Vagina (tissue), 2 donors: ENCODE measurements at regions not wholly inside any gene's neighbourhood (a gene's known extent, or its start where the extent isn't known, plus 50 kb on each side); places are given as distances from the start of the nearest gene placed in this dataset.

ENCODE experiments used
- CTCF ChIP-seq, 3 experiments: fragments of 450-650 bp in 2 of 3; fragments of 200-600 bp in 1 of 3; sonication (generic) in 1 of 3; IDR thresholded peaks; one replicate each; pipeline ENCODE4 v1.5.1; 2017 to 2019; ENCODE audit warnings: antibody characterized with exemption in 3 of 3, mild to moderate bottlenecking in 2 of 3, moderate library complexity in 2 of 3
- POLR2A ChIP-seq, 2 donors: fragments of 450-650 bp; IDR thresholded peaks; one replicate each; pipeline ENCODE4 v1.6.1; 2017; ENCODE audit warnings: antibody characterized with exemption in 2 of 2, mild to moderate bottlenecking in 2 of 2, moderate library complexity in 2 of 2
- POLR2AphosphoS5 ChIP-seq, 2 donors: sonication (generic); formaldehyde crosslinking; IDR thresholded peaks; one replicate each; pipeline ENCODE4 v1.9.0; 2017; ENCODE audit warnings: antibody characterized with exemption in 2 of 2, mild to moderate bottlenecking in 2 of 2, low read depth in 1 of 2; ENCODE audit not compliant: insufficient read depth in 1 of 2

GRCh38 chr1:55868026-55868425 is 652.9 kb upstream of the USP24 start:
- no peak for TF ChIP-seq CTCF (IDR thresholded peaks at IDR 0.05)
- TF ChIP-seq POLR2A (IDR thresholded peaks at IDR 0.05), result no peak
- no peak for TF ChIP-seq POLR2AphosphoS5 (IDR thresholded peaks at IDR 0.05; ENCODE audit: insufficient read depth in 1 of 2, low read depth in 1 of 2)
